HG03565 (cell line): ENCODE measurements at regions not wholly inside any gene's neighbourhood (a gene's known extent, or its start where the extent isn't known, plus 50 kb on each side); places are given as distances from the start of the nearest gene placed in this dataset.

Experiments used
- ATAC-seq: cut with Tn5 transposase; IDR thresholded peaks from one replicate; pipeline ENCODE4 v1.9.1; 2021; ENCODE audit warnings: mild to moderate bottlenecking, moderate library complexity; ENCODE audit not compliant: unreplicated experiment

DNA sequence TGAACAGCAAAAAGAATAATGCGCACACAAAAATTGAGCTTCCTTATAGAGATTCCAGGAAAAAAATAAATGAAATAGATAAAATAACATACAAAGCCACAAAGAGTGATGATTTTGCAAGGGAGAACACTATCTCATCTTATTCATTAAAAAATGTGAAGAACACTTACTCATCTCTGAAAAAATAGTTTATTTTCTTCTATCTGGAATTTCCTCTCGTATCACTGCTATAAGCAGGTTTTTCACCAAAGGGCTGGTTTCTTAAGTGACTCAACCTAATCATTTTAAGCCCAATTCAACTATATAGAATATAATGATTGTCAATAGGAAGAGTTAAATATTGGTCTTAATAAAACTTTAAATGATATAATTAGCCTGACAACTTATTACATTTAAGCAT lies 504.9 kb downstream of the NR2F1-AS1 start:
- no peak for ATAC-seq

DNA sequence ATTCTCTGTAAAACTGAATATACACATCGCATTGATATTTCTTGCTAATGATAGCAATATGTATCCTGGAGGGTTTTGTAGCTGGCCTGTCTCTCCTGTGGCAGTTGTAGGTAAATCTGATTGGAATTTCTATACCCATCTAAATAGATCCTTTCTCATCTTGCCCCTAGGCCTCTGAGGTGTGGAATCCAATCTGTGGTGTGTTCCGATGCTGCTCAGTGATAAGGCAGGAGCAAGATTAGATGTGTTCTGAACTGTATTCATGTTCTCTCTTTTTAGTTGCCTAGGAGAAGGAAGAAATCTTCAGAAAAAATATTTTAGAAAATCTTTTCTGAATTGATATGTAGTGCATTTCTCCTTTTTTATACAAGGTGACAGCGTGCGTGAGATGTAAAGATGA lies 507.5 kb downstream of the NR2F1-AS1 start:
- no peak for ATAC-seq

DNA sequence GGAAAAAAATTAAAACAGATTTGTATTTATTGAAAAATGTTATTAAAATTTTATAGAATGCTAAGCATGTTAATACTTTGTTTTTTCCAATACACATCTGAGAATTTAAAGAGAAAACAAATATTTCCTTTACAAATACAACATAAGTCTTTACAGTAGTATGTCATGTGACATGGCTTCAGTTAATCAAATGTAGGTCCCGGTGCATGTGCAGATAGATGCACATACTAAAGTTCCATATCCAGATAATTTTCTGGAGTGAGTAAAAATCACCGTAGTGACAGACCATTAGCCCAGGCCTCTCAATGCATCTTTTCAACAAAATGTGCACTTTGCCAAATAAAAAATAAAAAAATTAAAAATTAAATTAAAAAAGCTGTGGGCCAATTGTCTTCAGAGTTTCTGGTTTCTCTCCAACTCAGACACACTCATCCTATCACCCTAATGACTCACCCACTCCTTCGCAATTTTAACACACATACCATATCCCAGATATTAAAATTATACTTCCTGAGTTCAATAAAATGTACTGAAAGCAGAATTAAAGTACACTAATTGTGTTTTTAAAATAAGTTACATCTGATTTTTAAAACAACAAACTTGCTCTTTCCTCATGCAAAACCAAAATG lies 508.1 kb downstream of the NR2F1-AS1 start:
- ATAC-seq: no peak

DNA sequence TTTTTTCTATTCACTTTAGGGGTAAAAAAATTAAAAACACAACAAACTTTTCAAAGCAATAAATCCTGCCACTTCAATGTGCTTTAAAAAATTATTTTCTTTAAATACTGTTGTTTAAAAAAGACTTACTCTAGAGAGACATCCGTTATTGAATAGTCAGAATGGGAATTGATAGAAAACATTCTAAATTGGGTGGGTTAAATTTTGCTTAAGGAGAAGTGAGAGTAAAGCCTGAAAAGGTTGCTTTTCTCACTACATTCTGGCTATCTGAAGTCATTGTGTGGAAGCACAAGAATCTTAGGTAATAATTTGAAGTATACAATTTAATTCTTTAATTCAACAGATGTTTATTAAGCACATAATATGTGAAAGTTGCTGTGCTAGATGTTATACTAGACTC lies 509.3 kb downstream of the NR2F1-AS1 start:
- ATAC-seq: peak; percentile 59

DNA sequence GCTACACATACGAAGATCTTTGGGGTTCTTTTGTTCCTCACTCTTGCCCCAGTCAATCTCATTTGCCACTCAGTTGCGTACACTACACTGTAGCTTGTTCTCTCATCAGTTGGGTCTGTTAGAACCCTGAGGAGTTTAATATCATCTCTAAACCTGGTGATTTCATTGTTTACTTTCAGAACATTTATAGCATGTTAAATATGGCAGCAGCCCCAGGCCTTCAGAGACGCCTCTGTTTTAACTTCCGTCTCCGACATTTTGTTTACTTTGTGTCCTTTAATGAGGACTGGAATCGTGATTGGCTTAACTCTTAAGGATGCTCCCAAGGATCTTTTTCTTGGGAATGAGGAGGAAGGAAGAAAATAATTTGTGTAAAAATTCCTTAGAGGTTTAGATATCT lies 510.1 kb downstream of the NR2F1-AS1 start:
- ATAC-seq: no peak

DNA sequence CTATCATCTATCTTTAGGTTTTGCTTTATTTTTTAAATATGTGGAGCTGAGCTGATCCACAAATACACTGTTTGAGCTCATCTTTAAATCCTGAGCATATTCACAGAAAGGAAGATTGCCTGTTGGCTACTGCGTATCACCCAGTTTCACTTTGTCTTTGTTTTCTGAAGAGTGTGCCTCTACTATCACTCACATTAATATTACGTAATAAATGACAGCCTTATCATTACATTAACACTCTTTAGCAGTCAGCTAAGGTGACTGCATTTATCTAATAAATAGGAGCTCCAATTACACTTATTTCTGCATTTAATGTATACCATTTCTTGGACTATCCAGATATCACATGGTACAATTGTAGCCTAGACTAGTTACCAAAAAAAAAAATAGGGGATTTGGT lies 511.7 kb downstream of the NR2F1-AS1 start:
- no peak for ATAC-seq

DNA sequence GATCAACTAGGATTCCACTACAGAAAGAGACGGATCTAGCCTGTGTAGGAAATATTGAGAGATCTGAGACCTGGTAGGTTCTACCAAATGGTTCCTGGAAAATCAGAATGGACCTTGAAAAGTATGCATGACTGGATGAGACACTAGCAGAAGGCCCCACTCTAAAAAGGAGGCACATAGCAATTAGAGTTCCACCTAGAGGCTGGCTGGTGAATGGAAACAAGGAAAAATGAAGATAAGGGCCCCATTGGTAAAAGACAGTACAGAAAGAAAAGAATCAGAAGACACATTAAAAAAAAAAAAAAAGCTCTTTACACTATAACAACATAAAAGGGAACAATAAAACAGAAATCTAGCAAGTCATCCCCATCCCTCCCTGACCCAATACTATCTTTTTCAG lies 518.5 kb downstream of the NR2F1-AS1 start:
- ATAC-seq: no peak

DNA sequence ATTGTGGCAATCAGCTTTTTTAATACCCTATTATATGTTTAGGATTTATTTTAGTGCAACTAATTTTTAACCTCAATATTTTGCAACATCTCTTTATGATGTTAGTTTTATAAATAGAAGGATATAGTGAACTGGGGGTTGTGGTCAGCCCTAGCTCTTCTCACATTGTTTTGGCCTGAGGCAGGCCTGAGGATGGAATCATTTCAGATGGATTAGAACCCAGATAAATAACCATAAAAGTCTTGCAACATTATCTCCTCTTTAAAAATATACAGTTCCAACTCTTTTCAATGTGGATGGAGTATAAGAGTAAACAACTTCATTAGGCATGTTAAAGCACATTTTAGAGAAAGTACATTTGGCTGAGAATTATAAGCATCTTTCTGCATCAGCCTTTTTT lies 522.7 kb downstream of the NR2F1-AS1 start:
- ATAC-seq: no peak

DNA sequence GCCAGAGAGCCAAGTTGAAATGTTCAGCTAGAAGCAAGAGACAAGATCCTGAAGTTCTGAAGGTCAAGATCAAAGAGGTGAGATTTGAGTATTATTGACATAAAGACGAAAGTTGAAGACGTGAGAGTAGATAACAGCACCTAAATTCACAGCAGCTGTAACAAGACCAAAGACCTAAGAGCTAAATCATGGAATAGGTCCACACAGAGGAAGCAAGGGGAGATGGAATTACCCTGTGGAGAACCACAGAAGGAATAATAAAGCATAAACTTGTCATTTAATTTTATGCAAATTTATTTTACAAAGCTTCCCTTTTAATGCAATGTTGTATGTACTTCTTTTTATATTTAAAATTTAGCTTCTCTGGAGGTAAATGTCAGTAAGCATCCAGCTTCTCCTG lies 523.7 kb downstream of the NR2F1-AS1 start:
- ATAC-seq: no peak

DNA sequence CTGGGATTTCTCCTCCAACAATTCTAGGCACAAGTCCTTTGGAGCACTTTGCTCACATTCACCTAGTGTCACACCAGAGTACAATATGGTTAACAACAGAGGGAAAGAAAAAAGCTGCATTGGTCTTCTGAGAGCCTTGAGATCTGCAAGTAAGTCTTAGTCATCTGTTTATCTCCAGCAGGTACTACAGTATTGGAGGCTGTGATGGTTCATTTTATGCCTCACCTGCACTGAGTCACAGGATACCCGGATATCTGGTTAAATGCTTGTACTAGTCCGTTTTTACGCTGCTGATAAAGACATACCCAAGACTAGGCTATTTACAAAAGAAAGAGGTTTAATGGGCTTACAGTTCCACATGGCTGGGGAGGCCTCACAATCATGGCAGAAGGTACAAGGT lies 525.0 kb downstream of the NR2F1-AS1 start:
- no peak for ATAC-seq

DNA sequence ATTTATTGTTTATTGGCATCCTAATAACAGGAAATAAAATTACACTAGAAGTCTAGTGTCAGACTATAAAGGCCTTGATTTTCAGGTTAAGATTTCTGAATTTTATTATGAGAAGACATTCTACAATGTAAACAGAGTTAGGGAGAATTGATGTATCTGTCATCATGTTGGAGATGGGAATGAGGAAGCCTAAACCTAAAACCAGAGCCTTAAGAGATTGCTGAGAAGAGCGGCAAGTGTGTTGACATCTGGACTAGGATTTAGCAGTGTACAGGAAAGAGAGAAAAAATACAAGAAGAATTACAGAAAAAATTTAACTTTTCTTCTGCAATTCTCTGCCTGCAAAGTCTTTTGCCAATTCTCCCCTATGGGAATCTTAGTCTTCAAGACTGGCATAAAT lies 525.5 kb downstream of the NR2F1-AS1 start:
- no peak for ATAC-seq

DNA sequence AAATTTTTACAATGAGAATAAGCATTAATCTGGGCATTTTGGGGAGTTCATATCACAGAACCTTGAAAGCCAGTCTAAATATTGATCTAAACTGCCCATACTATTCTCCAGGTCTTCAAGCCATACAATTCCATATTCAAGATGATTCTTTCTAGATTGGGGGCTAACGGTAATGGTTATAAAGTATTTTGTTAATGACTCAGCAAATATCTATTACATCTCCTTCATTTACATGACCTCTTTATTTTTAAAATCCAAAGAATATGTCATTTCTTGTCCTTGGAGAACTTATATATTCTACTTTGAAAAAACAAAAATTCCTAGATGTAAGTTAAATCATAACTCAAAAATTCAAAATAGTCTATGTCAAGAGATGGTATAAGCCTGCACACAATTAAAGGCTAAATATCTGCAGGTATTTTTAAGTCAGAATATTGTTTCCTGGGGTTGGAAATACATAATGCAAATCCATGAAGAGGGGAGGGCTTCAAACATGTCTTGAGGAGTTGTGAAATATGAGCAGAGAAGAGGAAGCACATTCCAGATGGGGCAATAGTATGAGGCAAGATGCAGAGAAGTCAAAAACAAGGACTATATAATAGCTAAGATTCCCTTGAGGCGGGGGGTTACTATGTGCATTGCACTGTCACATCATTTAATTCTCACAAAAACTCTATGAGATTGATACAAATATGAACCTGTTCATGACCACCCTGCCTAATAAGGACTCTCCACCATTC lies 526.4 kb downstream of the NR2F1-AS1 start:
- ATAC-seq: no peak

DNA sequence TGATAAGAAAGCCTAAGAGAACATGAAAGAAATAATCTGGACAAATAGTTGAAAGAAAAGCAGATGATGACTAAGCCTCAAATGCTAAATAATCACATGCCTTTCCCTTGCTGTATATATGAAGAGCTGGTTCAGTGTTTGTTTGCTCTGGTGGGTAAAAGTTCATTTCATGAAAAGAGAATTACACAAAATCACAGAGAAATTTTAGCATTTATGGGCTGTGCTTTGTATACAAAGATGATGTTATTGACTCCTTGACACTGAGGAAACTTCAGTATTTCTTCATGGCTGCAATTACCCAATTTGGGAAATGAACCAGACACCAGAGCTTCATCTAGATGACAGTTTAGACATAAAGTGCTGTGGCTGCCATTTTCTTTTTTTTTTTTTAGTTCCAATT lies 527.2 kb downstream of the NR2F1-AS1 start:
- ATAC-seq: no peak

DNA sequence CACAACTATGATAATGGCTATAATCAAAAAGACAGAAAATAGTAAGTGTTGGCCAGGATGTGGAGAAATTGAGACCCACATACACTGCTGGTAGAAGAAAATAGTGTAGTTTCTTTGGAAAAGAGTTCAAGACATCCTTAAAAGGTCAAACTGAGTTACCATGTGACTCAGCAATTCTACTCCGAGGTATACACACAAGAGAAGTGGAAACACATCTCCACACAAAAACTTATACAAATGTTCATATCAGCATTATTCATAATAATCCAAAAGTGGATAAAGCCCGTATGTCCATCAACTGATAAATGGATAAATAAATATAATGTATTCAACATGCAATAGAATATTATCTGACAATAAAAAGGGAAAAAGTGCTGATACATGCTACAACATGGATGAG lies 532.2 kb downstream of the NR2F1-AS1 start:
- no peak for ATAC-seq

DNA sequence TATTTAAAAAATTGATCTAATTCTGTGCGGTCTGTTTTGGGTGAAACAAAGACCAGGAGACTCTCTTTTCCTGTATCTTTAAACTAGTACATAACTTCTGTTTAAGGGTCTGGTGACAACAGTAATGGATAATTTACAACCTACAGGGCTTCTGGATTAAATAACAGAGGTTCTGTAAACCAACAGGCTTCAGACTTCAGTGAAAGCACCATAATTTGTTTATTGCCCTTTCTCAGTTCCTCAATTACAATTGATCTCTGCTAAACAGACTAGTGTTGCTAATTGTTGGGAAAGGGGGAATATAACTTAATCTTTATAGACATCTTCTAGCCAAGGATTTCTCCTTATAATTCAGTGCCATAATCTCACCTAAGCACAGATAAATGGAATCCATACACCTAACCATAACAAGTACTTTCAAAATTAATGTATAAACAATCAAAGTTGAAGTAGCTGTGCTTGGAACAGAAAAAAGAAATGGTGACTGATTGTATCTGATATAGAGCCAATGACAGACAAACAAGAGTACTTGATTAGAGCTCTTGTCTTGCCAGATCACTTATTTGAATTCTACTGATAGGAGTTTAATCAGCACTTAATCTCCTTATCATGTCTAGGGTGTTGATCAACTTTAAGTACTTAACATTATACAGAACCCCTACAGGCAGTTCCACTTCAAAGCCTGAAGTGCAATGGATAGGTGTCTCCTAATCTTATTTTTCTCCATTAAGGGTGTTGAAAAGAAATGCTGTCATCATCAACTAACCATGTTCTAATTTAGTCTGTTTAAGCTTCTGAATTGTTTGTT lies 536.0 kb downstream of the NR2F1-AS1 start:
- no peak for ATAC-seq

DNA sequence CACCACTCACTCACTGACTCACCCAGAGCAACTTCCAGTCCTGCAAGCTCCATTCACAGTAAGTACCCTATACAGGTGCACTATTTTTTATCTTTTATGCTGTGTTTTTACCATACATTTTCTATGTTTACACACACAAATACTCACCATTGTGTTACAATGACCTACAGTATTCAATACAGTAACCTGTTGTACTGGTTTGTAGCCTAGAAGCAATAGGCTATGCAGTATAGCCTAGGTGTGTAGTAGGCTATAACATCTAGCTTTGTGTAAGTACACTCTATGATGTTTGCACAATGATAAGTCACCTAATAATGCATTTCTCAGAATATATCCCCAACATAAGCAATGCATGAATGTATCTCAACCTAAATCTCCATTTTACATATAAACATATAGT lies 541.1 kb downstream of the NR2F1-AS1 start:
- no peak for ATAC-seq

DNA sequence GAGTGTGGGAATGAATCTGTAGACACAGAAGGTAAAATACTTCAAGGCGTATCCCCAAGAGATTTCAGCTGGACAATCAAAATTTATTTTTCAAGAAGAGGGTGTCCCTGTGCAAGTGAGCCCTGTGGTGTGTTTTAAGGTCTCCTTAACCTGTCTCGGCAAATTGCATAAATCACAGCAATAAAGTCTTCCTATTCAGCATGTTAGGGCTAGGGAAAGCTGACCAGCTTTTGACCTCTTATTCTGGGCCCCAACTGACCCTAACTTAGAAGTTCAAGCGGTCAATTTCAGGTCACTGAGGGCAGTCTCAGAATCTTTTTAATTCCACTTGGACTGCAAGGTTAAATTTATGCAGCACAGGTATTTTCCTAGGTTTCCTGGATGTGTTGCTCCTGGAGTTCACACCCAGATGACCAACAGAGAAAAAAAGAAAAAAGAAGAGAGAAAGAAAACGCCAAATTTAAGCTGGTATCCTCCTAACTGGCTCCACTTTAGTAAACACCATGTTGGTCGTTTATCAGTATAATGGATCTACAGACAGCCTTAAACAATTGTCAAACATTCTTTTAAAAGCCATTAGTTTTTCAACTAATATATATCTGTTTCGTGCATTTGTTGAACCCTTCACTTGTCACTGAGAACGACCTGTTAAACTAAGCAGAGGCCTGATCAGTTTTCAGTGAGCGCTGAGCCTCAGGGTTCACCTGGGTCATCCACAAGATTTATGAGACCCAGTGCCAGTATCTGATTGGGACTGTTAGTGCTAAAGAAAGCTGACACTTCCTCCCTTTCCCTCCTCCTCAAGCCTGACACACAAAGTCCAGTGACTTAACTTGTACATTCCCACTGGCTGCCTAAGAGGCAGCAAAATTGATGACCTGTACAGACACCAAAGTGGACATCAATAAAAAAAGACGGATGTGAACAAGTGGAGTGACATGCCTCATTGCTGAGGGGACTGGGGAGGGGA lies 546.1 kb downstream of the NR2F1-AS1 start:
- no peak for ATAC-seq

DNA sequence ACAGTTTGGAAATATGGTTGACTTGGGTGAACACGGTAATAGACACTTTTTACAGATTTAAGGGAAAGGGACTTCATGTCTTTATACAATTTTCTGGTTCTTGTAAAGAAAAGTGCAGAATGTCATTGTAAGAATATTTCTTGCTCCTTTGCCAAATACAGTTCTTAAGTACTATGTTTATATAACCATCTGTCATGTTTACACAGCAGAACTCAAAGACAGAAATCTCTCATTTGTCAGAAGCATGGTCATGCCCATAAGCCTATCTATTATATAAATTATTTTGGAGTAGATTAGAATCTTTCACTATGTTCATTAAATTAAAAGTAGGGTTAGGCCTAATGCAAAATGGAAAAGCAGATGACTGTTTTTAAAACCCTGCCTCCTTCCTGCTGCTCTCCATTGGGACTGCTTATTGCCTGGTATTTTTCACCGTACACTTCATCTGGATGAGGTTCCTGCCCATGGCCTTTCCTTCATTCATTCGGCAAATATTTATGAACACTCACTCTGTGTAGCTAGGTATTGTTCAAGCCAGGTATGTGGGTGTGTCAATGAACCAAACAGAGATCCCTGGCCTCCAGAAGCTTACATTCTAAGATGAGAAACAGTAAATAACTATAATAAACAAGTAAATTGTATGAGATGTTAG lies 558.1 kb downstream of the NR2F1-AS1 start:
- ATAC-seq: no peak

DNA sequence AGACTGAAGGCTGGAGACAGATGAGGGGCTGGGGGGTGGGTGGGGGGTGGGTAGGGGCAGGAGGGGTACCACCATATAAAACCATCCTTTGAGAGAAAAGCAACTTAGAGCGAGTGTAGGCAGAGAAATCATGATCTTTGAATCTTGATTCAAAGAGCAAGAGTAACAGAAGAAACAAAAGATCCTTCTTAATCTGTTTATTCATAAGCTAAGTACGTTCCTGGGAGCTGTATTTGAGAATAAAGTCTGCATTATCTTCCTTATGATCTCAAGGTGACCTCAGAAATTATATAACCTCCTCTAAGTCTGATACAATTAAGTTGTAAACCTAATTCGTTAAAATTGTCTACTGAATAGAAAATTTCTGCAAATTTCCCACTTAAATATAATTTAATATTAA lies 558.8 kb downstream of the NR2F1-AS1 start:
- ATAC-seq: no peak

DNA sequence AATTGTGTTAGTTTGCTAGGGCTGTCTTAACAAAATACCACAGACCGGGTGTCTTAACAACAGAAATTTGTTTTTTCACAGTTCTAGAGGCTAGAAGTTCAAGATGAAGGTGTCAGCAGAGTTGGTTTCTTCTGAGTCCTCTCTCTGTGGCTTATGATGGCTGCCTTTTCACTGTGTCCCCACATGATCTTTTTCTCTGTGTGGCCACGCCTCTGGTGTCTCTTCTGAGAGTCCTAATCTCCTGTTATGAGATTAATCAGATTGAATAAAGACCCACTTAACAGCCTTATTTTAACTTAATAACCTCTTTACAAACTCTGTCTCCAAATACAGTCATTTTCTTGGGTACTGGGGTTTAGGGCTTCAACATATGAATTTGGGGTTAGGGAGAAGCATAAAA lies 561.1 kb downstream of the NR2F1-AS1 start:
- ATAC-seq: no peak
